HG03066 (cell line): ENCODE measurements at regions not wholly inside any gene's neighbourhood (a gene's known extent, or its start where the extent isn't known, plus 50 kb on each side); places are given as distances from the start of the nearest gene placed in this dataset.

ENCODE experiments used
- ATAC-seq: cut with Tn5 transposase; IDR thresholded peaks from one replicate; pipeline ENCODE4 v1.9.1; 2021; ENCODE audit warnings: low read depth; ENCODE audit not compliant: unreplicated experiment

DNA sequence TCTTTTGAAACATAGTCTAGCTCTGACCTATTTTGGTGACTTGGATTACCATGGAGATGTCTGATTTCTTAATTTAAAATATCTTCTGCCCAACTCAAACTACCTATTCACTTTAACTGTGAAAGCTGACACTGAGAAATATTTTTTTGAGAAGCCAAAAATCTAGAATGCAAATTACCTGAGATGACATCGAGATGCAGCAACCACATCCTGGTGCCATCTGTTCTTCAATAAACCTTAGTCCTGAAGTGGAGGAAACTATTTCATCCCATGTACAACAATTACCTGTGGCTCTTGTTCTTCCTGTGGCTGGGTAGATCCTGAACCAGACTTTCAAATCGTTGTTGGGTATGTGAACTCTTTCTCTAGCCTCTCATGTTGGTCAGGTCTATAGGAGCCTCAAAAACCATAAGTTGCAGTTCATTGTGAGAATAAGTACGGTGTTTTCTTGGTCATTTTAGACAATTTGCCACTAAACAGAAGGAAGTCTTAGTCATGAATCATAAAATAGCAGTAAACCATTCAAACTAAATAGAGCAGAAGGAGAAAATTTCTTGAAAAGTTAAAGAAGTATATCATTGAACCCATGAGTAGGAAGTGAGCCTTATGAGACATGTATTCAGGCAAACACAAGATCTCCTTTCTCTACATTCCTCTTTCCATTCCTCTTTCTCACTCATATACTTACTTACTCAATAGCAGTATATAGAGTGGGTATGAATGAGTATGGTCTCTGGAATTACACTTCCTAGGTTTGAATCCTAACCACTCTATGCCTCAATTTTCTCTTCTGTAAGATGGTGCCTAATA, 176.0 kb downstream of the HMHB1 start:
- ATAC-seq: no peak

DNA sequence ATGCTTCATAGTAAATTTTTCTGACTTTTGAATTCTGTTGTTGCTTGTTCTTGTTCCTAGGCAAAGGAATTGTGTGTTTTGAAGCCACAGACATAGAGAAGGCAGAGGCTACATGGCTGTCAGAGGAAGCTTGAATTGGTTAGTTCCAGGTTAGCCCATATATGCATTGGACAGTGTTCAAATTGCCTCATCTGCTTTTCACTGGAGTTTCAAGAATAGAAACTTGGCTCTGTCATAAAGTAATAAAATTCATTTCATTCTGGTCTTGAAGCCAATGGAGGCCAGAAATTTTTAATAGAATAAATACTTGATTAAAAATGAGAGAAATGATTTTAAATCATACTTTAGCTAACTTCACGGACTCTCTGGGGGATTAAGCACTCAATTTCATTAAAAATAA, 178.0 kb downstream of the YIPF5 start:
- no peak for ATAC-seq

DNA sequence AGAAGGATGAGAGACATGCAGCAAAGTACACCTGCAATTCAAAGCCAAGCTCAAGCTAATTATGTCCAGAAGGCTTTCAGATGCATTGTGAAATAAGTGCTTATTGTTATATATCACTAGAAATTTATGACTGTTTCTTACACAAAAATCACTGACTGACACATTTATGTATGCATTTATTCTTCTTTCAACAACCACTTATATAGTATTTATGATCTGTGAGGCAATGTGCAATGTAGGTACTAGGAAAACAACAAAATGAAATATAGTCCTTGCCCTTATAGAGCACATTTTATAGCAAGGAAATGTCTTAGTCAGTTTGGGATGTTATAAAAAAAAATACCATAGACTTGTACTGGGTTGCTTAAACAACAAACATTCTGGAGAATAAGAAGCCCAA, 167.6 kb downstream of the YIPF5 start:
- ATAC-seq: no peak

DNA sequence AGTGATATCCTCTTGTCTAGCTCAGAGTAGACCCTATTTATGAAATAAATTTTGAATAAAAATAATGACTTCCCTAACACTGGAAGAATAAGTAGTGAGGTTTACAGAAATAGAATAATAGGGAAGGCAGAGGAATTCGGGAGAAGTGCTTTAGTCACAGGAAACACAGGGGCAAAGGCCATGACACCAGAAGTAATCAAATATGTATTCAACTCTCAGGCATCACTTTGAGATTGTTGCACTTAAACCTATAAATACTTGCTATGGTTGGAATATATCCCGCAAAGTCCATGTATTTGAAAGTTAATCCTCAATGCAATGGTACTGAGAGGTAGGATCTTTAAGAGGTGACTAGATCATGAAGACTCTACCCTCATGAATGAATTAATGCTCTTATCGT, 166.8 kb downstream of the YIPF5 start:
- ATAC-seq: no peak

DNA sequence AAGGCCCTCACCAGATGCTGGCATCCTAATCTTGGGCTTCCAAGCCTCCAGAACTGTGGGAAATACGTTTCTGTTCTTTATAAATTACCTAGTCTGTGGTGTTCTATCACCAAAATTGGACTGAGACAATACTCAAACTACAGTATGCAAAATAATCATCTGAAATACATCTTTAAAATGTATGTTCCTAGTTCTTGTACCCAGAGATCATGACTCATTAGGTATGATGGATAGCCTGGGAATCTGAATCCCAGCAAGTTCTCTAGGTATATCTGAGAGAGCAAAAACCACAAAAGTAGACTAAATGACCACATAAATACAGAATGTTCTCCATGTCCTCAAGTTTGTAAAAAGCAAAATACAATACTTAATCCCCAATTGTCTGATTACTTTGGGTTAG, 166.3 kb downstream of the YIPF5 start:
- no peak for ATAC-seq

DNA sequence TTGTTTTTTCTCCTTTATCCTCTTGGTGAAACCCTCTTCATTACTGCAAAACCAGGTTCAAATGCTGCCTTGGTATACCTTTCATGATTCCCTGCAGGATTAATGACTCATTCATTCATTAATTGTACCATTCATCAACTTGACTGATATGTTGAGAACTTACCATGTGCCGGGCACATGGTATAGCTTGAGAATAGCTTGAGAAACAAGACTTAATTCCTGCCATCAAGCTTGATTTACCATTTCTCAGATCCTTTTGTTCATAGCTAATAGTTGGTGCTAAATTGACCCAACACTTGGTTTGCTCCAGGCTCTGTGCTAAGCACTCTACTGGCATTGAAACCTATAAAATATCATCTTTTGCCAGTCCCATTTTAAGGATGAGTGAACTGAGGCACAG, 165.7 kb downstream of the YIPF5 start:
- ATAC-seq: no peak

DNA sequence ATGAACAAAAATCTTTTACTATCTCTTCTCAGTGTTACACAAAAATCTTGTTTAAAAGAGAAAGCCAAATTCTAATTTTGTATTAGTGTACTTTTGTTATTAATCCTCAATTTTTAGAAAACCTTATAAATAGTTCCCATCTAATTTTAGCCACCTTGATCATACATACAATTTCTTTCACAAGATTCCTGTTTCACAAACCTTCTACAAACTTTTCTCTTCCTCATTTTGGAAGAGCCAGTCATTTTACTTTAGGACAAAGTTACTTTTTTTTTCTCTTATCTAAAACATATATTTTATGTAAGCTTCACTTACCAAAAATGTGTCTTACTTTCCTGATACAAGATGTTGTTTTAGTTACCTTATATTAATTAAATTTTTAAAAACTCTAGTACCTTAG, 161.3 kb downstream of the YIPF5 start:
- ATAC-seq: no peak

DNA sequence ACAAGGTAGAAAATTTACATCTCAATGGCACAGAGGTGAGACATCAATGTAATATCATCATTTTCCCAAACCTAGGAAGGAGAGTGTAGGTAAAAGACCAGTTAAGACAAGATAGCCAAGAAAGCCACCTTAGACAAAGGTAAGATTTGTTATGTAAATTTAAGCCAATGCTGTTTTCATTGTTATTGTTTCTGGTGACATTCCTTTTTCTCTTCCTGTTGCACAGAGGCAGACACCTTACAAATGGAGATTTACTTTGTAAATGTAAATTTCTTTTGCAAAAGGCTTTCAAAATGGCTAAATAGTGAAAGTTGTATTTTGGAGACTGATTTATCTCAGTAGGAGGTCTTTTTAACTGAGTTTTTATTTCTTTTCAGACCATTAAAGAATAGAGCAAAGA, 159.1 kb downstream of the YIPF5 start:
- no peak for ATAC-seq

DNA sequence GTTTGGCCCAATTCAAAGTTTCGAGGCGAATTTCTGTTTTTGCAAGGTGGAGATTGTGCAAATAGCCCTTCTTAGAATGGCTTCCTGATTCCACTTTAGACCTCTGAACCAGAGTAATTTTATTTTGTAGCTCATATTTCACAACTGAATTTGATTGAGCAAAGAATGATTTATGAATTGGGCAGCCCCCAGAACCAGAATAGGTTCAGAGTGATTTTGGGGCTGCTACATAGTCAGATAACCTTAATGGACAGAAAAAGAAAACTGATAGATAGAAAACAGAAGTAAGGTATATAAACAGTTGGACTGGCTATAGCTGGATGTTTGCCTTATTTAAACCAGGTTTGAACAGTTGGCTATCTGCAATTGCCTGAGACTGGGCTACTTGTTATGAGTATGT, 156.6 kb downstream of the YIPF5 start:
- ATAC-seq: no peak

DNA sequence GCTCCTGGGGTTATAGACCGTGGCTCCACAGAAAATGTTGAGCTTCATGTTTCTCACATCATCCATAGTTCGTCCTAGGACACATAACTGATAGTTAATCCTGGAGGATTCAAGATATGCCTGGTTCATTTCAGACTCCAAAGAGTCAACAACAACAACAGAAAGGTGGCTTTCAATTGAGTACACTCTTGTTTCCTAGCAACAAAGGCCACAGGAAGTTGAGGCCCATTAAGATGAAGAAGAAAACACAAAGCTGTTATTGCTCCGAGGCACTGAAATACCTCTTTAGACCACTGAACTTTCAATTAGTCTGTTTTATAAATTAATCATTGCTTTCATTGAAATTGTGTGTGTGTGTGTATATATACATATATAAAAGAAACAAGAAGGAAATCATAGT, 154.5 kb downstream of the YIPF5 start:
- no peak for ATAC-seq

DNA sequence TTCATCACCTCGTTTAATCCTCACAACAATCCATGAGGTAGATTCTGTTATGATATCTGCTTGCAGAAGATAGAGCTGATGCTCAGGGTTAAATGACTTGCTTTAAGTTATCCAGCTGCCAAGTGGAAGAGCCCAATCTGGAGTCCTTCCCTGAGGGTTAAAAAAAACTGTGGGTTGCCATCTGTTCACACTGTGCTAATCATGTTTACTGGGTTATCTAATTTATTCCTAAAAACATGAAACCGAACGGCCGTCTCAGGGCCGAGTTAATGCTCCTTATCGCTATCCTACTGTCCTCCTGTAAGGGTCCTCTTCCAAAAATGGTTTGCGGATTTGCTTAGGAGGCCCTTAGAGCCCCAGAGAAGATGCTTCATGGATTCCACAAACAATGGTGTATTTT, 153.3 kb downstream of the YIPF5 start:
- ATAC-seq: no peak

DNA sequence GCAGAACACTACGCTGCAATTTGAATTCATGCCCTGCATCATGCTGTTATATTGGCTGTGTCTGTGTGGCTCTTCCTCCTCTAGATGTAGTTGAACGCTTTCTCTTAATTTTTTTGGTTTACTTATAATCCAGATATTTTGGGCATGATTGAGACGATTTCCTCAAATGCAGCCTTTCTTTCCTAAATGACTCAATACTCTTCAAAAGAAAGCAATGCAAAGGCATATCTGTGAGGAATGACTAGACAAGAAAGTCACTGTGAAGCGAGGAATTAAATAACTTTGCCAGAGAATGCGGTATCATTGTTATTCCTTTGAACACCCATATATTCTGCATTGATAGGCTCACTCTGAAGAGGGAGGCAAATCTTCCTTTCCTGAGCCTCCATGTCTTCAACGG, 152.8 kb downstream of the YIPF5 start:
- ATAC-seq: no peak

DNA sequence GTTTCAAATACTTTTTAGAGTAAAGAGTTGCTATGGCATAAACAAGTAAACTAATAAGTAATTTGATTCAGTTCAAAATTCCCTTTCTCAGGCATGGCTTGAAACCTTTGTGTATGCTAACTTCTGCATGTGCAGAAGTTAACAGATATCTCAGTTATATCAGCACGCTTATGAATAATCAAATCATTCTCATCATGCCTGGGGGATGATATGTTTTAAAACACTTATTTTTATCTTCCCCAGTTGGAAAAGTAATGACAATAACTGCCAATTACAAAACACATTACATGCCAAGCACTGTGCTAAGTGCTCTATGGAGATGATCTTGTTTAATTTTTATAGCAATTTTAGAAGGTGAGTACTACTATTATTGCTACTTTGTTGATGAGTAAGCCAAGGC, 146.4 kb downstream of the YIPF5 start:
- no peak for ATAC-seq

DNA sequence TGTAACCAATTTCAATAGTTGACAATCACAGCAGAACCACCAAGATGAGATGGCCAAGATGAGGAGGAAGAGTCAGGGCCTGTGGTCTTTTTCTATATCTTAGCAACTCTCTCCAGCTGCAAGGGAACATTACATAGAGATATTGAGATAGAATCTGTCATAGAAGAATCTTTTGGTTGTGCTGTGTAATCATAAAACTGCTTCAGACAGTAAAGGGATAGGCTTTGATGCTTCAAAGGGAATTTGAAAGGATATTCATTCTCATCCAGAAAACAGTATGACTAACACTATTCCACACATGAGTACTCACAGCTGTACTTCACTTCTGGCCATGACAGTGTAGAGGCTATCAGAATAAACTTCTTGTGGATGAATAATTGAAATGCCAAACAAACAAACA, 145.9 kb downstream of the YIPF5 start:
- no peak for ATAC-seq

DNA sequence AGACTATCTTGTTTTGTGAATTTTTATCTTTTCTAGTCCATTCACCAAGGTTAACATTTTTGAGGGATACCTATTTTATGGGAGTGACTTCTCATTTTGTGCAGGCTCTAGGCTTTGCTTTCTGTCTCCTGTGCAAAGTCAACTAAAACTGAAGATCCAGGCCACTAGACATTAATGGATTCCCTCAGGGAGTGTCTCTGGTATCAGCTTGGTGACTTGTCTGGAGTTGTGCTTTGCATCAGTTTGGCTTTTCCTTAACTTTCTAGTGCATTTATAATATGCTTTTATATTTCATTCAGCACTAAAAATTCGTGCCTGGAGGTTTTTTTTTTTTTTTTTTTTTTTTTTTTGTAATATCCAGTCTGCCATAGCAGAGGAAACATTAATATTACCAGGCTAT, 144.2 kb downstream of the YIPF5 start:
- no peak for ATAC-seq

DNA sequence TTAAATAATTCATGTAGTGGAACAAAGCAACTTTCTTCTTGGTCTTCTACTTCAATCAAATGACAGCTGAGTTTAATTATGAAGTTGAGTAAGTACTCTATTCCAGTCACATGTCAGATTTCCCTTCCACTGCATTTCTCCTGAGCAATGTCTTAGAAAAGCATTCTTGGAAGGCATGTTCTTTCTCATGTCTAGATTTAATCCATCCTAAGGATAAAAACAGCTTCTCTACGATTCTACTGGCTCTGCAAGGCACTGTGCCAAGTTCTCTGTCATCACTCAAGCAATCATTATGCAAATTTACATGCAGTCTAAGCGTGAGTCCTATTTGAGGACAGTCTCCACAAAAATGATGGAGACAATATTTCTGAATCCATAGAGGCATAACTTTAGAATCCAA, 142.4 kb downstream of the YIPF5 start:
- ATAC-seq: no peak

DNA sequence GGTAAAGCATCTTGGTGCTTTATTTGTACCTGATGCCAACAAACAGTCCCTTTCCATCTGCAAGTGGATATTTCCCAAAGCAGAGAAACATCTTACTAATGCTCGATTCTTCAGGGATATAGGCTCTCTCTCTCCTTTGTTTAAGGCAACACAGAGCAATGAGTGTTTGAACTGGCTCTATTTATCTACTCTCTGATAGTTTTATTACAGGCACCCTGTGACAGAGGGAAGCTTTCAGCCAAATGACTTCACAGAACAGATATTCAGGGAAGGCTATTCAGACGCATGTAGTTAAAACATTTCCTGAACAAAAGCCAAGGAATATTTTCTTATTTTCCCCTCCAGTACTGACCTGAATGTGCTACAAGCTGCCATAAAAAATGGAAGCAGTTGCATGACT, 141.8 kb downstream of the YIPF5 start:
- ATAC-seq: no peak

DNA sequence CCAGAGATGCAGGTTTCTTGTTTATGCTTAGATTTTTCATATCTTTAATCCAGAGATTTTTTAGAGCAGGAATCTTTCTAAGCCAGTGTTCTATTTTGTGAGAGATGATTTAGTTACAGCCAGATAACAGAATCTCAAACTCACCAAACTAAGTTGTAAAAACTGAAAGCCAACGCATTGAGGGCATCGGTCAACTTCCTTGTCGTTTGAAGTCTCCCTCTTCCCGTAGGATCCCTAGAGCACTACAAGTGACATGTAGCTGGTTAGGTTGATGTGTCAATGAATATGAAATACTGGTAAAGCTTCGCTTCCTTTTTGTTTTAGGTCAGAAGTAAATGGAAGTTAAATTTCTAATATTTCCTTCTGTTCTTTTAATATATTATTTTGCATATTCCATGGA, 139.6 kb downstream of the YIPF5 start:
- no peak for ATAC-seq

DNA sequence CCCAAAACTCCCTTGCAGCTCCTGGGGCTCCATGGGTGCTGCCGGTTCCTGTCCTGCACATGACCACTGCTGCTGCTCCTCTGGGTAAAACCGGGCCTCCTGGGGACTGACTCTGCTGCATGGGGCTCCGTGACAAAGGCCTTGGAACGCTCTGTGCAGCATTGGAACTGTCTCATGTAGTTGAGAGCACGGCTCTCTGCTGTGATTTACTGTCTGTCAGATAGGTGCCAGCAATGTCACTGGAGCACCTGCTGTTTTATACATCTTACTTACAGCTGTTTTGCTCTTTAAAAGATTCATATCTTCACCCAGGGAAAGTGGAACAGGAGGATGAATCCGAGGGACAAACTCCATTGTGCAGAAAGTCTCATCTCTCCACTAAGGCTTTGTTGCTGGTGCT, 138.1 kb downstream of the YIPF5 start:
- no peak for ATAC-seq

DNA sequence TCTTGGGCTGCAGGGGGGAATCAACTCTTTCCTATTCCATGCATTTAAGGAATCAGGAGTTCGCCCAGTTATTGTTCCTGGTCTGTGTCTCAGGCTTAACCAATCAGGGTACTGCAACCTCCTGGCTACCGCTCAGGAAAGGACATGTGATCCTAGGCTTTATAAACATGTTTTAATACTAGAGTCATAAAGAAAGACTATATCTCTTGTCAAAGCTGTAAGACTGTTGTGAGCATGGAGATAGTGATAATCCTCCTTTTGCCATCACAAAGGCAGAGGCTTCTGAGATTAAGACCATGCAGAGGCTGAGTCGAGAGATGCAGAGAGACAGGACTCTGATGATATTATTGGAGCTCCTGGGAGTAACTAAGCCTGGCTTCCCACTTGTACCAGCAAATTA, 137.0 kb downstream of the YIPF5 start:
- ATAC-seq: no peak

DNA sequence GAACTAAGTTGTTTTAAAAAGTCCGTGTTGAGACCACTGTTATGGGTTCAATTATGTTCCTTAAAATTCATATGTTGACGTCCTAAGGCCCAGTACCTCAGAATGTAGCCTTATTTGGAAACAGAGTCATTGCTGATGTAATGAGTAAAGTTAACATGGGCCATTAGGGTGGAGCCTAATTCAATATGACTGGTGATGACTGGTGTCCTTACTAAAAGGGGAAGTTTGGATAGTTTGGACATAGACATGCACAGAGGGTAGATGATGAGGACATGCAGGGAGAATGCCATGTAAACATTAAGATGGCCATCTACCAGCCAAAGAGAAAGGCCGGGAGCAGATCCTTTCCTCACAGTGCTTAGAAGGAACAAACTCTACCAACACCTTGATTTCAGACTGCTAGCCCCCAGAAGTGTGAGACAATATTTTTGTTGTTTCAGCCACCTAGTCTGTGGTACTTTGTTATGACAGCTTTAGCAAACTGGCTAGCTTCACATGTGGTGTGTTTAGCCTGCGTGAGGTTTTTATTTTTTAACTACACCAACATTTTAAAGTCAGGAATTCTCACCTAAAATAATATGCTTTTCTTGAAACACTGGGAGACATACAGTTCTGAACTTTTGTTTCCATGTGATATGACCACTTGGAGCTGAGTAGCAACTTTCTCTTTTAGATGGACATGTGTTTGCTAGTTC, 135.3 kb downstream of the YIPF5 start:
- ATAC-seq: no peak

DNA sequence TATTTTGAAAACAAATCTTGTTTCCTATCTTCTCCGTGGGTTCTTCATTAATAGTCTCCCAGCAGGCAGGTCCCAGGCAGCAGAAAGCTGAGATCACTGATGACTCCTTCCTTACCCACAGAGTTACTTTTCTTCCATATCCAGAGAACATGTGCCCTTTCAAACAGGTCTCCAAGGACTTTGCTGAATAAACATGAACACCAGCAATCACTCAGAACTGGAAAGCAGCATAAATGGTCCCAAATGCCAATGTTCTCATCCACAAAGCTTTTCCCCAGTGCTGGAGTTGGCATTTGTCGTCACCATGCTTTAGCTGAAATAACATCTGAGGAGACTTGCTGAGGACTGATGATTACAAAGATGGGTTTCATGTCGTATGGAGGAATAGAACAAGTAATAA, 134.0 kb downstream of the YIPF5 start:
- no peak for ATAC-seq
